GM12878 (cell line): ENCODE measurements at regions not wholly inside any gene's neighbourhood (a gene's known extent, or its start where the extent isn't known, plus 50 kb on each side); places are given as distances from the start of the nearest gene placed in this dataset.

Source experiments
- ATAC-seq: fragments of 200-7000 bp; cut with Tn5 transposase; 3 replicates; pipeline ENCODE4 v1.9.1; 2020; ENCODE audit warnings: mild to moderate bottlenecking, moderate library complexity
- BruUV-seq: library from RNA; stranded (reverse); fragments of 400-500 nt; replicated peaks from 2 replicates; lab custom pipeline; 2021; lab: Mats Ljungman, UMichigan
- CTCF ChIA-PET: fragments of 300-600 bp; sonication (Branson Sonifier 250); formaldehyde crosslinking; extraction: SDS; loops from one replicate; lab custom pipeline; 2021; ENCODE audit warnings: inconsistent platforms; lab: Yijun Ruan, JAX
- POLR2A ChIA-PET: fragments of 350-600 bp; formaldehyde crosslinking; extraction: SDS; loops from one replicate; lab custom pipeline; 2021; ENCODE audit warnings: inconsistent platforms; lab: Charles Lee
- RAD21 ChIA-PET: fragments of 300-600 bp; sonication (Branson Sonifier 250); formaldehyde crosslinking; loops from one replicate; lab custom pipeline; 2023; ENCODE audit warnings: antibody characterized with exemption; ENCODE audit not compliant: unreplicated experiment; lab: Charles Lee
- SMC1A ChIA-PET: fragments of 300-600 bp; sonication (Branson Sonifier 250); formaldehyde crosslinking; loops from one replicate; lab custom pipeline; 2023; ENCODE audit not compliant: unreplicated experiment, uncharacterized antibody; lab: Charles Lee
- DNase-seq: peaks from one replicate; pipeline ENCODE4 v3.0.0-alpha.2; 2011; ENCODE audit warnings: low read depth, low spot score
- FAIRE-seq: peaks from 3 replicates; lab custom pipeline; 2011; peaks lifted over from hg19 to GRCh38; lab: Jason Lieb, UNC
- H2AFZ ChIP-seq: 2 replicates; pipeline ENCODE4 v1.6.0; 2011; ENCODE audit warnings: low read depth, low read length, control low read depth; ENCODE audit not compliant: control insufficient read depth
- H3K27ac ChIP-seq: 2 replicates; pipeline ENCODE4 v1.5.1; 2011; ENCODE audit warnings: control low read depth; ENCODE audit not compliant: control insufficient read depth, insufficient read depth
- H3K27me3 ChIP-seq, 2 experiments: replicated peaks in 1 of 2; 2 replicates each; pipeline versions ENCODE4 v1.6.0 to v1.6.1; 2011; ENCODE audit warnings: low read length in 1 of 2; ENCODE audit not compliant: control insufficient read depth in 2 of 2, insufficient read depth in 2 of 2
- H3K36me3 ChIP-seq, 2 experiments: 2 replicates each; pipeline ENCODE4 v1.5.1; 2011; ENCODE audit warnings: low read length in 1 of 2; ENCODE audit not compliant: control insufficient read depth in 2 of 2, insufficient read depth in 2 of 2
- H3K4me1 ChIP-seq: 2 replicates; pipeline ENCODE4 v1.6.1; 2011; ENCODE audit warnings: mild to moderate bottlenecking, low read length, moderate library complexity, mixed read lengths; ENCODE audit not compliant: control insufficient read depth, insufficient read depth
- H3K4me2 ChIP-seq: 2 replicates; pipeline ENCODE4 v1.6.0; 2011; ENCODE audit warnings: control low read depth; ENCODE audit not compliant: control insufficient read depth, insufficient read depth
- H3K4me3 ChIP-seq: fragments of 200-600 bp; sonication (generic); 2 replicates; pipeline ENCODE4 v1.5.1; 2016
- H3K79me2 ChIP-seq: 2 replicates; pipeline ENCODE4 v1.6.0; 2011; ENCODE audit warnings: low read length; ENCODE audit not compliant: control insufficient read depth, insufficient read depth
- H3K9ac ChIP-seq: 2 replicates; pipeline ENCODE4 v1.8.0; 2011; ENCODE audit warnings: low read length, control low read depth, mixed read lengths; ENCODE audit not compliant: control insufficient read depth, insufficient read depth
- H3K9me3 ChIP-seq: replicated peaks from 3 replicates; pipeline ENCODE4 v1.5.1; 2011; ENCODE audit warnings: mild to moderate bottlenecking, low read length; ENCODE audit not compliant: control insufficient read depth, insufficient read depth
- H4K20me1 ChIP-seq: 2 replicates; pipeline ENCODE4 v1.6.0; 2011; ENCODE audit not compliant: control insufficient read depth, insufficient read depth
- KAT2A ChIP-seq: conservative IDR thresholded peaks from 2 replicates; pipeline ENCODE4 v1.6.1; 2011; ENCODE audit warnings: low read depth, low read length; ENCODE audit not compliant: control insufficient read depth
- NFYA ChIP-seq: IDR thresholded peaks from 2 replicates; pipeline ENCODE4 v1.6.1; 2011; ENCODE audit warnings: low read depth, mild to moderate bottlenecking, low read length, improper control_type of control experiment, borderline replicate concordance
- NKRF ChIP-seq: fragments of 450-650 bp; conservative IDR thresholded peaks from 2 replicates; pipeline ENCODE4 v1.6.1; 2017; ENCODE audit warnings: mild to moderate bottlenecking, moderate library complexity
- POLR2A ChIP-seq: IDR thresholded peaks from 2 replicates; pipeline ENCODE4 v1.6.1; 2011; ENCODE audit warnings: low read depth, mild to moderate bottlenecking, low read length
- POLR2AphosphoS5 ChIP-seq: IDR thresholded peaks from 2 replicates; pipeline ENCODE4 v1.6.1; 2011; ENCODE audit warnings: mild to moderate bottlenecking, low read length, inconsistent platforms
- SUPT20H ChIP-seq: IDR thresholded peaks from 2 replicates; pipeline ENCODE4 v1.6.1; 2011; ENCODE audit warnings: low read depth, mild to moderate bottlenecking, low read length, moderate library complexity, borderline replicate concordance; ENCODE audit not compliant: control insufficient read depth
- WRNIP1 ChIP-seq: IDR thresholded peaks from 2 replicates; pipeline ENCODE4 v1.6.1; 2011; ENCODE audit warnings: low read depth, low read length, improper control_type of control experiment, borderline replicate concordance
- WGBS: methylation state at CpG from one replicate; pipeline ENCODE4 v1.1.6; 2016; ENCODE audit warnings: low lambda C conversion rate; ENCODE audit not compliant: insufficient replicate concordance, insufficient coverage; ENCODE audit errors: missing lambda C conversion rate; 5-methylcytosine and 5-hydroxymethylcytosine counted together
- in situ Hi-C: fragments of 300-500 bp; cut with MboI; formaldehyde crosslinking; loops from 9 replicates; pipeline ENCODE4 v1.14.3; 2018; ENCODE audit warnings: mixed read lengths
- intact Hi-C: fragments of 100-400 bp; cut with micrococcal nuclease; formaldehyde crosslinking; loops from one replicate; pipeline ENCODE4 v1.14.2; 2022; ENCODE audit not compliant: unreplicated experiment
- TF ChIP-seq, protein P1 (sequence below): IDR thresholded peaks from 2 replicates; pipeline ENCODE4 v1.6.1; 2012; ENCODE audit warnings: low read depth, low read length, improper control_type of control experiment

- SMC1A ChIA-PET = no interaction called here
- POLR2A ChIA-PET = no interaction called here
Measured at GRCh38 chr2:156170929-156171328, 161.6 kb downstream of the NR4A2 start.

More at GRCh38 chr2:156170929-156171328, 161.6 kb downstream of the NR4A2 start:
- Histone ChIP-seq H3K4me1 (no peaks in the 10 kb centered on the region), H3K27me3 (no peaks in the 10 kb centered on the region), H3K27ac (no peak overlapping the region), H3K4me2 (no peak overlapping the region), H3K9me3 (no peaks in the 10 kb centered on the region), H3K36me3 (no peaks in the 10 kb centered on the region), H2AFZ (no peak overlapping the region), H4K20me1 (no peaks in the 10 kb centered on the region), H3K9ac (no peak overlapping the region), H3K4me3 (no peak overlapping the region), H3K79me2 (no peaks in the 10 kb centered on the region)
- WGBS = 0% methylated on average over 2 of the region's 2 CpGs
- CTCF ChIA-PET = interaction anchor here (0.6 kb wide), 1 partner anchor 19 kb away, joined by 3 read pairs; no protein-coding TSS in a partner anchor
- BruUV-seq = no TSS peak
- ATAC-seq (no peak), DNase-seq (no peak), FAIRE-seq (no peak)
- in situ Hi-C loops (no loop called here), intact Hi-C loops (no loop called here)
- no peak for TF ChIP-seq KAT2A
- TF ChIP-seq NFYA = no peak
- TF ChIP-seq, protein P1, sequence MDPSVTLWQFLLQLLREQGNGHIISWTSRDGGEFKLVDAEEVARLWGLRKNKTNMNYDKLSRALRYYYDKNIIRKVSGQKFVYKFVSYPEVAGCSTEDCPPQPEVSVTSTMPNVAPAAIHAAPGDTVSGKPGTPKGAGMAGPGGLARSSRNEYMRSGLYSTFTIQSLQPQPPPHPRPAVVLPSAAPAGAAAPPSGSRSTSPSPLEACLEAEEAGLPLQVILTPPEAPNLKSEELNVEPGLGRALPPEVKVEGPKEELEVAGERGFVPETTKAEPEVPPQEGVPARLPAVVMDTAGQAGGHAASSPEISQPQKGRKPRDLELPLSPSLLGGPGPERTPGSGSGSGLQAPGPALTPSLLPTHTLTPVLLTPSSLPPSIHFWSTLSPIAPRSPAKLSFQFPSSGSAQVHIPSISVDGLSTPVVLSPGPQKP = no peak
- TF ChIP-seq POLR2AphosphoS5 = no peak
- TF ChIP-seq POLR2A = no peak
- no peak for TF ChIP-seq NKRF
- TF ChIP-seq SUPT20H = no peak
- TF ChIP-seq WRNIP1 = no peak
- RAD21 ChIA-PET = no interaction called here
